PC-3 (cell line): ENCODE measurements at regions not wholly inside any gene's neighbourhood (a gene's known extent, or its start where the extent isn't known, plus 50 kb on each side); places are given as distances from the start of the nearest gene placed in this dataset.

Source experiments
- EZH2phosphoT487 ChIP-seq: fragments of 300-600 bp; sonication (generic); IDR thresholded peaks from 2 replicates; pipeline ENCODE4 v1.6.1; 2018; ENCODE audit warnings: mild to moderate bottlenecking, antibody characterized with exemption, low read length, borderline replicate concordance
- TF ChIP-seq, protein P1 (sequence below): fragments of 300-600 bp; sonication (generic); conservative IDR thresholded peaks from 2 replicates; pipeline ENCODE4 v1.5.1; 2017; ENCODE audit warnings: antibody characterized with exemption, low read depth, mild to moderate bottlenecking, low read length

DNA sequence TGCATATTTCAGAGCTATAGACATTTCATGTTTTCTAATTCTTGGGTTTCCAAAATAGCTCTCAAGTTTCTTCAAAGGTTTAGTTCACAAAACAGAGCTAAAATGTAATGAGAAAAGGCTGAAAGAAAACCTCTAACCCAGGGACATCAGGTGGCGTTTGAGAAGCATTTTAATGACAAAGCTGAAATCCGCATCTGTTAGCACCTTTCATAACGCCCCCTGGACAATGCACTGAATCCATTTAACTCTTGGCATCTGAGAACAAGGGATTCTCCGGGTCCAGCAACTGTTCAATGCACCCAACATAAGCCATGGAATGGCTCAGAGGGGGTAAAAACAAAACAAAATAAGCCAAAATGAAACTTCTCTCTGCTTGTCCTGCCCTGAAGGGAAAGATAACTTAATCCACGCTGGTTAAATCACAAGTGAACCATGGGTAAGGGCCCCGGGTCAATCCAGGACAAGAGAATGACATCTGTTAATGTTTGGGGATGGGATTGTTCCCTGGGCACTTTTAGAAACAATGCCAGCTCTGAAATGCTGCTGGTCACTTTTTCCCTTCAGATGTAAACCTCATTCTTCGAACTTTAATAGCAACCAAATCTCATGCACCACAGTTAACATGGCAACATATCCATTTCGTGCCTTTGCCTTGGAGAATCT, 466.2 kb upstream of the ADAMTS9 start:
- TF ChIP-seq, protein P1, sequence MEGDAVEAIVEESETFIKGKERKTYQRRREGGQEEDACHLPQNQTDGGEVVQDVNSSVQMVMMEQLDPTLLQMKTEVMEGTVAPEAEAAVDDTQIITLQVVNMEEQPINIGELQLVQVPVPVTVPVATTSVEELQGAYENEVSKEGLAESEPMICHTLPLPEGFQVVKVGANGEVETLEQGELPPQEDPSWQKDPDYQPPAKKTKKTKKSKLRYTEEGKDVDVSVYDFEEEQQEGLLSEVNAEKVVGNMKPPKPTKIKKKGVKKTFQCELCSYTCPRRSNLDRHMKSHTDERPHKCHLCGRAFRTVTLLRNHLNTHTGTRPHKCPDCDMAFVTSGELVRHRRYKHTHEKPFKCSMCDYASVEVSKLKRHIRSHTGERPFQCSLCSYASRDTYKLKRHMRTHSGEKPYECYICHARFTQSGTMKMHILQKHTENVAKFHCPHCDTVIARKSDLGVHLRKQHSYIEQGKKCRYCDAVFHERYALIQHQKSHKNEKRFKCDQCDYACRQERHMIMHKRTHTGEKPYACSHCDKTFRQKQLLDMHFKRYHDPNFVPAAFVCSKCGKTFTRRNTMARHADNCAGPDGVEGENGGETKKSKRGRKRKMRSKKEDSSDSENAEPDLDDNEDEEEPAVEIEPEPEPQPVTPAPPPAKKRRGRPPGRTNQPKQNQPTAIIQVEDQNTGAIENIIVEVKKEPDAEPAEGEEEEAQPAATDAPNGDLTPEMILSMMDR = no peak
- no peak for TF ChIP-seq EZH2phosphoT487
